ENCODE measurements at regions not wholly inside any gene's neighbourhood (a gene's known extent, or its start where the extent isn't known, plus 50 kb on each side); places are given as distances from the start of the nearest gene placed in this dataset.
A peak's percentile ranks its signal among the peaks of the same experiment; 100 is the strongest.
"Not testable (repeated sequence)": the region's sequence is repeated elsewhere in the genome, so short reads cannot be mapped to it uniquely, and the experiment has no call there.

DNA sequence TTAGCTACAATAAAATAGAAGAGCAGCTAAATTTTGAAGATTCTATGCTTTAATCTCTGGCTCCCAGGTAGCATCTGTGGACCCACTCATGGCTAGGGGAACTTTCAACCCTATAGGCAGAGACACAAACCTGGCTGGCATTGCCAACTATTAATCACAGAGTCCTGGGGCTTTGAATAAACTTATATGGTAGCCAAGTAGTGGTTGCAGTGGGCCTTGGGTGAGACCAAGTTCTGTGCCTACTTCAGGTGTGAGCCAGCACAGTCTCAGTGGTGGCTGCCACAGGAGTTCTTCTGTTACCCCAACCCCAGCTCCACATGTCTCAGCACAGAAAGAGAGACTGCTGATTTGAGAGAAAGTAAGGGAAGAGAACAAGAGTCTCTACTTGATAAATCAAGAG, 1626.5 kb downstream of the SPATA31A7 start:
- not testable (repeated sequence) for H3K4me1 ChIP-seq (ENCODE audit: insufficient read depth); H3K4me3 ChIP-seq (ENCODE audit: low read depth, low read length); H3K27ac ChIP-seq (ENCODE audit: low read depth); DNase-seq (ENCODE audit: extremely low spot score); H3K36me3 ChIP-seq (ENCODE audit: insufficient read depth)

DNA sequence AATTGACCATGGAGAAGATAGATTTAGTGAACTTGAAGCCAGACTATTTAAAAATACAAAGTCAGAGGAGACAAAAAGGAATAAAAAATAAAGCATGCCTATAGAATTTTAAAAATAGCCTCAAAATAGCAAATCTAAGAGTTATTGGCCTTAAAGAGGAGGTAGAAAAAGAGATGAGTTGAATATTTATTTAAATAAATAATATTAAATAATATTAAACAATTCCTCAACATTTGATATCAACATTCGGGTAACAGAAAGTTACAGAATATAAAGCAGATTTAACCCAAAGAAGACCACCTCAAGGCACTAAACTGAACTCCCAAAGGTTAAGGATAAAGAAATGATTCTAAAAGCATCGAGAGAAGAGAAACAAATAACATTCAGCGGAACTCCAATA, 1627.4 kb downstream of the SPATA31A7 start:
- not testable (repeated sequence) for H3K27ac ChIP-seq (ENCODE audit: low read depth); H3K4me3 ChIP-seq (ENCODE audit: low read depth, low read length); H3K36me3 ChIP-seq (ENCODE audit: insufficient read depth); DNase-seq (ENCODE audit: extremely low spot score); H3K4me1 ChIP-seq (ENCODE audit: insufficient read depth)
- WGBS = 78% methylated on average over 2 of the region's 3 CpGs

DNA sequence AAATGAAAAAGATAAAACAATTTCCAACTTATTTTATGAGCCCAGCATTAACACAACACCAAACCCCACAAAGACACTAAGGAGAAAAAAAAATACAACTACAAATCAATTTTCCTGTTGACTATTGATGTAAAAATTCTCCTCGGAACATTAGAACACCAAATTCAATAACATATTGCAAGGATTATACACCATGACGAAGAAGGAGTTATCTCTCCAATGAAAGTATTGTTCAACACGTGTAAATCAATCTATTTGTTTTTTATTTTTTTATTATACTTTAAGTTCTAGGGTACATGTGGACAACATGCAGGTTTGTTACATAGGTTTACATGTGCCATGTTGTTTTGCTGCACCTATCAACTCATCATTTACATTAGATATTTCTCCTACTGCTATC, 1632.3 kb downstream of the SPATA31A7 start:
- not testable (repeated sequence) for H3K36me3 ChIP-seq (ENCODE audit: insufficient read depth); H3K27ac ChIP-seq (ENCODE audit: low read depth); H3K4me3 ChIP-seq (ENCODE audit: low read depth, low read length); H3K4me1 ChIP-seq (ENCODE audit: insufficient read depth); DNase-seq (ENCODE audit: extremely low spot score)
- WGBS = 51% methylated on average over 3 of the region's 3 CpGs

DNA sequence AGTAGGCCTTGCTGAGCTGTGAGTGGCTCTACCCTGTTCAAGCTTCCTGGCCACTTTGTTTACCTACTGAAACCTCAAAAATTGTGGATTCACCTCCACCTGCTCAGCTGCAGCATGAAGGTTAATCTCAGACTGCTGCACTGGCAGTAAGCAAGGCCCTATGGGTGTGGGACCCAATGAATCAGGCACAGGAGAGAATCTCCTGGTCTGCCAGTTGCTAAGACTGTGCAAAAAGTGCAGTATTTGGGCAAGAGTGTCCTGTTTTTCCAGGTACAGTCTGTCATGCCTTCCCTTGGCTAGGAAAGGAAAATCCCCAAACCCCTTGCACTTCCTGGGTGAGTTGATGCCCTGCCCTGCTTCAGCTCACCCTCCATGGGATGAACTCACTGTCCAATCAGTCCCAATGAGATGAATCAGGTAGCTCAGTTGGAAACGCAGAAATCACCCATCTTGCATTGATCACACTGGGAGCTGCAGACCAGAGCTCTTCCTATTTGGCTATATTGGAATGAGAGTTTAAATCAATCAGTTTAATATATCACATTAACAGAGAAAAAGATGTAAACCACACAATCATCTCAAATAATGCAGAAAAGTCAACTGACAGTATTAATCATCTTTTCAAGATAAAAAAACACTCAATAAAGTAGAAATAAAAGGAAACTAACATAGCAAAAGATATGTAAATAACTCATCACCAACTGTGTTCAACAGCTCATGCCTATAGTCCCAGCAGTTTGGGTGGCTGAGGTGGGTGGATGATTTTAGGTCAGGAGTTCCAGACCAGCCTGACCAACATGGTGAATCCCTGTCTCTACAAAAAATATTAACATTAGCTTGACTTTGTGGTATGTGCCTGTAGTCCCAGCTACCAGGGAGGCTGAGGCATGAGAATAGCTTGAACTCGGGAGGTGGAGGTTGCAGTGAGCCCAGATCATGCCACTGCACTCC, 1638.4 kb downstream of the SPATA31A7 start:
- DNase-seq (ENCODE audit: extremely low spot score) = not testable (repeated sequence)
- 66% methylated on average over 1 of the region's 2 CpGs for WGBS

DNA sequence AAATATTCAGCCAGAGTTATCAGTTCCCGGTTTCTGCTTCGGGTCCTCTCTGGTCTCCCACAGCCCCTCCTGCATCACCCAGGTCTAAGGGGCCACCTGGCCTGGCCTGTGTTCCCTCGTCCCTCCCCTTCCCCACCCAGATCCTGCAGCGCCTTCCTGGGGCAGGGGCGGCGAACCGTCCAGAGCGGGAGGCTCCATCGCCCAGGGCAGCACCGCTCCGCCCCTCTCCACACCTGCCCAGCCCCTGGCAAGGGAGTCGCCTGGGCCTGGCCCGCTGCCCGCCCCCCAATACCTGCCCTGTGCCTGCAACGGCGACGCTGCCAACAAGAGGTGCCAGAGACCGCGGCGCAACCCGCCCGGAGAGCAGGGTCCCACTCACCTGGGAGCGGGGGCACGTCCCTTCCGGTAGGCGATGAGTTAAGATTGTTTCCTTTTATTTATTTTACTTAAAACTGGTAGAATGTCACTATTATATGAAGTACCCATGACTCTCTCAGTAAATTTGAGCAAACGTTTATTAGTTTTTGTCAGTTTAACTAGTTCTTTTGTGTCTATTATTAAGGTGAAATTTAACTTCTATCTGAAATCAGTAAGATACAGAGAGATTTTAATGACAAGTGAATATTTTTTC, 1641.1 kb downstream of the SPATA31A7 start:
- not testable (repeated sequence) for H3K36me3 ChIP-seq (ENCODE audit: insufficient read depth); H3K4me1 ChIP-seq (ENCODE audit: insufficient read depth); DNase-seq (ENCODE audit: extremely low spot score); H3K4me3 ChIP-seq (ENCODE audit: low read depth, low read length); H3K27ac ChIP-seq (ENCODE audit: low read depth)
- WGBS = 14% methylated on average over 27 of the region's 27 CpGs

More for the DNA sequence above, 1638.4 kb downstream of the SPATA31A7 start:
- H3K4me3 ChIP-seq (ENCODE audit: low read depth, low read length); H3K36me3 ChIP-seq (ENCODE audit: insufficient read depth); H3K4me1 ChIP-seq (ENCODE audit: insufficient read depth); H3K27ac ChIP-seq (ENCODE audit: low read depth): not testable (repeated sequence)

DNA sequence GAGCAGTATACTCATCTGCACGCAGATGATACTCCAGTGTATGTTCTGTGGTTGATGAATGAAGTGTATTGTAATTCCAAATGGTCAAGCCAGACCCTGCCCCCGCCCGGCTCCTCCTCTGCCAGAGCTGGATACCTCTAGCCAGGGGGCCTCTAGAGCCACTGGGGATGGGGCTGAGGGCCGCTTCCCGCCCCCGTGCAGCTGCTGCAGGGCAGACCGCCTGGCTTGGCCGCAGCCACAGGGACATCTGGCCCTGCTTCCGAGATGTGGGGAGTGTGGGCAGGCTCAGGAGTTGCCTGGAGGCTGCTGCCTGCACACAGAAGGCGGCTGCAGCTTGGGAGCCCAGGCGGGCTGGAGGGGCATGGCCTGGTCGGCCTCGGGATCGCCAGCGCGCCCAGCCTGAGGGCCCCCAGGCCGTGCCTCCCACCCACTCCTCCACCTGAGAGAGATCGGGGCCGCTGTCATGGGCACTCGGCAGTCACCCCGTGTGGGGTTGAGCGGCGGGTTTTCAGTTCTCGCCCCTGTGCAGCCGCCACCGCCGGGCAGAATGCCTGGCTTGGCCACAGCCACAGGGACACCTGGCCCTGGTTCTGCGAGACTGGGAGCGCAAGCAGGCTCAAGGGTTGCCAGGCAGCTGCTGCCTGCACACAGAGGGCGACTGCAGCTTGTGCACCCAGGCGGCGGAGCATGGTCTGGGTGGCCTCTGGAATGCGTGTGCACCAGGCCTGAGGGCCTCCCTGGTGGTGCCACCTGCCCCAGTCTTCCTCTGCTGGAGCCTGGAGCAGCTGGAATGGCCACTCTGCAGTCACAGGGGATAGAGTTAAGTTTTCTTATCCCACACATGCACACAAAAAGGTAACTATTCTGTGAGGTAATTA, 1643.7 kb downstream of the SPATA31A7 start:
- not testable (repeated sequence) for H3K4me1 ChIP-seq (ENCODE audit: insufficient read depth); H3K27ac ChIP-seq (ENCODE audit: low read depth); DNase-seq (ENCODE audit: extremely low spot score); H3K4me3 ChIP-seq (ENCODE audit: low read depth, low read length); H3K36me3 ChIP-seq (ENCODE audit: insufficient read depth)
- WGBS = 22% methylated on average over 22 of the region's 33 CpGs

DNA sequence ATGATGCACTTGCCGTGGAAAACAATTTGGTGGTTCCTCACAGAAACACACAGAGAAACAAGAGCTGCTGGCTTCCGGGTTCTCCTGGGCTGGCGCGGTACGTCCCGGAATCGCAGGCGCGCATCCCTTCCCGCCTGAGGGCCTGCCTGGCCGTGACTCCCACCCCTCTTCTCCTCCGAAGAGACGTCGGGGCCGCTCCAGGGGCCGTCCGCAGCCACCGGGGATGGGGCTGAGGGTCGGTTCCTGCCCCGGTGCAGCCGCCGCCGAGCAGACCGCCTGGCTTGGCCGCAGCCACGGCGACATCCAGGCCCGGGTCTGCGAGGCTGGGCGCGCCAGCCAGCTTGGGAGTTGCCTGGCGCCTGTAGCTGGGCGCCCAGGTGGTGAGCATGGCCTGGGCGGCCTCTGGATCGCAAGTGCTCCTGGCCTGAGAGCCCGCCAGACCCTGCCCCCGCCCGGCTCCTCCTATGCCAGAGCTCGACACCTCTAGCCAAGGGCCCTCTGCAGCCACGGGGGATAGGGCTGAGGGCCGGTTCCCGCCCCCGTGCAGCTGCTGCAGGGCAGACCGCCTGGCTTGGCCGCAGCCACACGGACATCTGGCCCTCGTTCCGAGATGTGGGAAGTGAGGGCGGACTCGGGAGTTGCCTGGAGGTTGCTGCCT, 1647.5 kb downstream of the SPATA31A7 start:
- H3K36me3 ChIP-seq (ENCODE audit: insufficient read depth); H3K27ac ChIP-seq (ENCODE audit: low read depth); H3K4me1 ChIP-seq (ENCODE audit: insufficient read depth); DNase-seq (ENCODE audit: extremely low spot score): not testable (repeated sequence)
- 2% methylated on average over 44 of the region's 50 CpGs for WGBS
- H3K4me3 ChIP-seq (ENCODE audit: low read depth, low read length) = peak overlapping the region; percentile 26

DNA sequence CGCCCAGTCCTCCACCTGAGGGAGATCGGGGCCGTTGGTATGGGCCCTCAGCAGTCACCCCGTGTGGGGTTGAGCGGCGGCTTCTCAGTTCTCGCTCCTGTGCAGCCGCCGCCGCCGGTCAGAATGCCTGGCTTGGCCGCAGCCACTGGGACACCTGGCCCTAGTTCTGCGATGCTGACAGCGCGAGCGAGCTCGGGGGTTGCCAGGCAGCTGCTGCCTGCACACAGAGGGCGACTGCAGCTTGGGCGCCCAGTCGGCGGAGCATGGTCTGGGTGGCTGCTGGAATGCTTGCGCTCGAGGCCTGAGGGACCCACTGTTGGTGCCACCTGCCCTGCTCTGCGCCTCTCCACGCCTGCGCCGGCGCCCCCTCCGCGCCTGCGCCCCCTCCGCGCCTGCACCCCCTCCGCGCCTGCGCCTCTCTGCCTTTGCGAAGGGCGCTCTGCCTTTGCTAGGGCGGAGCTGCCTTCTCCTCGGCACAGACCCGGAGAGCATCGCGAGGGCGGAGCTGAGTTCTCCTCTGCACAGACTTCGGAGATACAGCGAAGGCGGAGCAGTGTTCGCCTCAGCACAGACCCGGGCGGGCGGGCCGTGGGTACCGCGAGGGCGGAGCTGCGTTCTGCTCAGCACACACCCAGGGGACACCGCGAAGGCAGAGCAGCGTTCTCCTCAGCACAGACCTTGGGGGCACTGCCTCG, 1648.3 kb downstream of the SPATA31A7 start:
- peak overlapping the region; percentile 14 for H3K4me3 ChIP-seq (ENCODE audit: low read depth, low read length)
- H3K36me3 ChIP-seq (ENCODE audit: insufficient read depth); H3K27ac ChIP-seq (ENCODE audit: low read depth); H3K4me1 ChIP-seq (ENCODE audit: insufficient read depth): not testable (repeated sequence)
- WGBS = under 1% methylated on average over 57 of the region's 60 CpGs
- peak; percentile 72 for DNase-seq (ENCODE audit: extremely low spot score)

DNA sequence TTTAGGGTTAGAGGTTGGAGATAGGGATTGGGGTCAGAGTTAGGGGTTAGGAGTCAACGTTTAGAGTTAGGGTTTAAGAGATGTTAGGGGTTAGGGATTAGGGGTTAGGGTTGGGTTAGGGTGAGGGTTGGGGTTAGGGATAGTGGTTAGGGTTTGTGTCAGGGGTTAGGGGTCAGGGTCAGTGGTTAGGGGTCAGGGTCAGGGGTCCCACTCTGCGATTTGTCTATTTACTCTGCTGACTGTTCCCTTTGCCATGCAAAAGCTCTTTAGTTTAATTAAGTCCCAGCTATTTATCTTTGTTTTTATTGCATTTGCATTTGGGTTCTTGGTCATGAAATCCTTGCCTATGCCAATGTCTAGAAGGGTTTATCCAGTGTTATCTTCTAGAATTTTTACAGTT, 1649.3 kb downstream of the SPATA31A7 start:
- not testable (repeated sequence) for H3K36me3 ChIP-seq (ENCODE audit: insufficient read depth)
- WGBS = 42% methylated on average over 1 of the region's 2 CpGs

DNA sequence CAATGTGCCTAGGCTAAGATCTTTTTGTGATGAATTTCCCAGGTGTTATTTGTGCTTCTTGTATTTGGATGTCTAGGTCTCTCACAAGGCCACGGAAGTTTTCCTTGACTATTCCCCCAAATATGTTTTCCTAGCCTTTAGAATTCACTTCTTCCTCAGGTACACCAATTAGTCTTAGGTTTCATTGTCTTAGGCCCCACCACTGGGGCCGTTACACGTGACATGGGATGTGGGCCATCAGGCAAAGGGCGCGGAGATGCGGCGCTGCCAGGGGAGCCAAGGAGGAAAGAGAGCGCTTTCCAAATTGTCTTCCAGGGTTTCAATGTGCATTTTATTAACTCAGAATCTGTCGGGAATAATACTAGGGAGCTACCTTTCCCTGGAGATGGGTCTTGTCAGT, 1653.3 kb downstream of the SPATA31A7 start:
- H3K4me3 ChIP-seq (ENCODE audit: low read depth, low read length); H3K4me1 ChIP-seq (ENCODE audit: insufficient read depth); DNase-seq (ENCODE audit: extremely low spot score); H3K27ac ChIP-seq (ENCODE audit: low read depth); H3K36me3 ChIP-seq (ENCODE audit: insufficient read depth): not testable (repeated sequence)
- 56% methylated on average over 9 of the region's 9 CpGs for WGBS

More for the DNA sequence above, 1649.3 kb downstream of the SPATA31A7 start:
- not testable (repeated sequence) for DNase-seq (ENCODE audit: extremely low spot score); H3K4me3 ChIP-seq (ENCODE audit: low read depth, low read length); H3K4me1 ChIP-seq (ENCODE audit: insufficient read depth); H3K27ac ChIP-seq (ENCODE audit: low read depth)

DNA sequence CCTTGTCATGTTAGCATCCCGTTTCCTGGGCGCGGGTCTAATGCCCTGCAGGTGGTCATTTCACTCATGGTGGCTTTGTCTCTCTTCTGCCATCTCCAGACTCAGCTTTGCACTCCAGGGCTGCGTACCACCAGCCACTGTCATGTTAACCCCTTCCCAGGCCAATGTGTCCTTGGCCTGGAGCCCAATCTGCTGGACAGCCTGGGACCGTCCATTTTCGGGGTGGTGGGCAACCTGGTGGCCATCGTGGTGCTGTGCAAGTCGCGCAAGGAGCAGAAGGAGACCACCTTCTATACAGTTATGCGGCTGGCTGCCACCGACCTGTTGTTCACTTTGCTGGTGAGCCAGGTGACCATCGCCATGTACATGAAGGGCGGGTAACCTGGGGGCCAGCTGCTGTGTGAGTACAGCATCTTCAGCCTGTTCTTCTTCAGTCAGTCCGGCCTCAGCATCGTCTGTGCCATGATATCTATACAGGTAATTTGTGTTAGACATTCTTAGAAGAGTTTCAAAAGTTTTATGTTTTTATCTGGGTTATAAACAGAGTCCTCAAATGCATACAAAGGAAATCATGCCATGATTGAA, 1654.0 kb downstream of the SPATA31A7 start:
- 57% methylated on average over 13 of the region's 15 CpGs for WGBS
- H3K4me1 ChIP-seq (ENCODE audit: insufficient read depth); H3K4me3 ChIP-seq (ENCODE audit: low read depth, low read length); DNase-seq (ENCODE audit: extremely low spot score); H3K36me3 ChIP-seq (ENCODE audit: insufficient read depth); H3K27ac ChIP-seq (ENCODE audit: low read depth): not testable (repeated sequence)

DNA sequence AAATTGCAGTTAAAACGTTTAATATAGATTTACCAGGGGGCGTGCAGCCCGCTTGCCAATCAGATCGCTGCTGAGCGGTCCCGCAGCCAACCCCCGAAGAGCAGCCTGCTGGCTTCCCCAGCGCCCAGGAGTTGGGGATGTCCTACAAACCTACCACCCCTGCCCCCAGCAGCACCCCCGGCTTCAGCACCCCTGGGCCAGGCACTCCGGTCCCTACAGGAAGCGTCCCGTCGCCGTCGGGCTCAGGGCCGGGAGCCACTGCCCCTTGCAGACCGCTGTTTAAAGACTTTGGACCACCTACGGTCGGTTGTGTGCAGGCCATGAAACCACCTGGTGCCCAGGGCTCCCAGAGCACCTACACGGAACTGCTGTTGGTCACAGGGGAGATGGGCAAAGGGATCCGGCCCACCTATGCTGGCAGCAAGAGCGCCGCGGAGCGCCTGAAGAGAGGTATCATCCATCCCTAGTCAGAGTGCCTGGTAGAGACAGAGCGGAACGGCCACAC, 1654.9 kb downstream of the SPATA31A7 start:
- DNase-seq (ENCODE audit: extremely low spot score); H3K27ac ChIP-seq (ENCODE audit: low read depth); H3K4me3 ChIP-seq (ENCODE audit: low read depth, low read length); H3K4me1 ChIP-seq (ENCODE audit: insufficient read depth); H3K36me3 ChIP-seq (ENCODE audit: insufficient read depth): not testable (repeated sequence)
- whole genome bisulfite sequencing = 42% methylated on average over 25 of the region's 27 CpGs
